Stimulated activated CD8-positive, alpha-beta memory T cell treated with anti-CD3 and anti-CD28 coated beads, Interleukin-15, amount 100 ng/mL, for 48 hours (primary cell): ENCODE measurements at regions not wholly inside any gene's neighbourhood (a gene's known extent, or its start where the extent isn't known, plus 50 kb on each side); places are given as distances from the start of the nearest gene placed in this dataset.

Experiments
- DNase-seq, 2 donors: peaks; one replicate each; pipeline ENCODE4 v3.0.0-alpha.2; 2020; ENCODE audit warnings: low read depth in 2 of 2

- no peak for DNase-seq
These were observed 71.6 kb downstream of the MYEOV start for GRCh38 chr11:69365558-69365957.

GRCh38 chr11:69366591-69366990 lies 72.6 kb downstream of the MYEOV start:
- DNase-seq = no peak

- no peak for DNase-seq
These were observed 73.4 kb downstream of the MYEOV start for GRCh38 chr11:69367211-69367964.

GRCh38 chr11:69368119-69368880 lies 74.3 kb downstream of the MYEOV start:
- DNase-seq = no peak

GRCh38 chr11:69369210-69369825 lies 75.4 kb downstream of the MYEOV start:
- DNase-seq = no peak

- no peak for DNase-seq
These were observed 76.0 kb downstream of the MYEOV start for GRCh38 chr11:69369945-69370344.

- DNase-seq = no peak
These were observed 77.2 kb downstream of the MYEOV start for GRCh38 chr11:69370984-69371709.

- DNase-seq = no peak
These were observed 78.0 kb downstream of the MYEOV start for GRCh38 chr11:69371731-69372588.

- no peak for DNase-seq
These were observed 78.8 kb downstream of the MYEOV start for GRCh38 chr11:69372589-69373250.

- no peak for DNase-seq
These were observed 79.3 kb downstream of the MYEOV start for GRCh38 chr11:69373251-69373635.

GRCh38 chr11:69374110-69374945 lies 80.4 kb downstream of the MYEOV start:
- no peak for DNase-seq

GRCh38 chr11:69374946-69375310 lies 81.0 kb downstream of the MYEOV start:
- DNase-seq = no peak

GRCh38 chr11:69375316-69376154 lies 81.6 kb downstream of the MYEOV start:
- no peak for DNase-seq

GRCh38 chr11:69376155-69377028 lies 82.4 kb downstream of the MYEOV start:
- no peak for DNase-seq

- no peak for DNase-seq
These were observed 83.3 kb downstream of the MYEOV start for GRCh38 chr11:69377029-69377952.

GRCh38 chr11:69377953-69378302 lies 84.0 kb downstream of the MYEOV start:
- no peak for DNase-seq
